H1 (cell line): ENCODE measurements at regions not wholly inside any gene's neighbourhood (a gene's known extent, or its start where the extent isn't known, plus 50 kb on each side); places are given as distances from the start of the nearest gene placed in this dataset.

Source experiments
- CTCF ChIA-PET: fragments of 300-600 bp; sonication (Branson Sonifier 250); formaldehyde crosslinking; loops from one replicate; lab custom pipeline; 2021; ENCODE audit not compliant: partially characterized antibody; lab: Charles Lee
- POLR2A ChIA-PET: fragments of 300-600 bp; sonication (Branson Sonifier 250); formaldehyde crosslinking; loops from one replicate; lab custom pipeline; 2021; ENCODE audit warnings: inconsistent platforms; ENCODE audit not compliant: partially characterized antibody; lab: Charles Lee
- DNase-seq, 2 experiments: peaks; one replicate each; pipeline versions ENCODE4 v3.0.0 to v3.0.0-alpha.2; 2010 to 2022; ENCODE audit warnings: low spot score in 2 of 2, low read depth in 1 of 2, mixed read lengths in 1 of 2
- FAIRE-seq: peaks from 2 replicates; lab custom pipeline; 2011; peaks lifted over from hg19 to GRCh38; lab: Jason Lieb, UNC
- H2AFZ ChIP-seq: 2 replicates; pipeline ENCODE4 v1.8.1; 2012; ENCODE audit warnings: low read length, inconsistent platforms
- H2AK5ac ChIP-seq: 2 replicates; pipeline ENCODE4 v1.6.1; 2013; ENCODE audit warnings: low read depth, low read length
- H2BK120ac ChIP-seq: replicated peaks from 2 replicates; pipeline ENCODE3; 2013; ENCODE audit warnings: low read depth, low read length, inconsistent platforms
- H2BK12ac ChIP-seq: 2 replicates; pipeline ENCODE4 v1.6.1; 2013; ENCODE audit warnings: low read depth, low read length
- H2BK15ac ChIP-seq: 2 replicates; pipeline ENCODE4 v1.6.1; 2013; ENCODE audit warnings: low read length
- H2BK20ac ChIP-seq: 2 replicates; pipeline ENCODE4 v1.6.1; 2013; ENCODE audit warnings: low read length
- H2BK5ac ChIP-seq: 2 replicates; pipeline ENCODE4 v1.6.1; 2013; ENCODE audit warnings: low read depth, low read length
- H3K14ac ChIP-seq: 2 replicates; pipeline ENCODE4 v1.6.1; 2013; ENCODE audit warnings: inconsistent platforms; ENCODE audit not compliant: insufficient read length
- H3K18ac ChIP-seq: 2 replicates; pipeline ENCODE4 v1.6.1; 2013; ENCODE audit warnings: low read length; ENCODE audit errors: extremely low read depth
- H3K23ac ChIP-seq: 2 replicates; pipeline ENCODE4 v1.6.1; 2013; ENCODE audit warnings: inconsistent platforms; ENCODE audit not compliant: insufficient read length
- H3K23me2 ChIP-seq: 2 replicates; pipeline ENCODE4 v1.6.1; 2013; ENCODE audit warnings: low read depth, low read length
- H3K27ac ChIP-seq: 2 replicates; pipeline ENCODE4 v1.6.1; 2011; ENCODE audit warnings: low read depth, low read length, inconsistent platforms
- H3K27me3 ChIP-seq, 4 experiments: replicated peaks in 1 of 4; 1 replicate in 1 of 4; 2 replicates in 3 of 4; pipeline versions ENCODE4 v1.6.1 to v1.8.1; 2011 to 2013; ENCODE audit warnings: low read length in 3 of 4, mild to moderate bottlenecking in 3 of 4, inconsistent platforms in 2 of 4, mixed read lengths in 2 of 4, moderate library complexity in 1 of 4; ENCODE audit not compliant: control insufficient read depth in 3 of 4, insufficient read depth in 3 of 4; ENCODE audit errors: extremely low read depth in 1 of 4
- H3K36me3 ChIP-seq, 4 experiments: 2 replicates each; pipeline versions ENCODE4 v1.6.1 to v1.8.1; 2011 to 2013; ENCODE audit warnings: mild to moderate bottlenecking in 4 of 4, low read length in 3 of 4, moderate library complexity in 2 of 4, control low read depth in 1 of 4, inconsistent platforms in 1 of 4; ENCODE audit not compliant: insufficient read depth in 4 of 4, control insufficient read depth in 2 of 4
- H3K4ac ChIP-seq: replicated peaks from 2 replicates; pipeline ENCODE3; 2013; ENCODE audit warnings: low read length, low read depth, mixed read lengths, inconsistent platforms; ENCODE audit not compliant: insufficient read length
- H3K4me1 ChIP-seq, 4 experiments: replicated peaks in 1 of 4; 1 replicate in 1 of 4; 2 replicates in 3 of 4; pipeline versions ENCODE4 v1.6.1 to v1.8.1; 2011 to 2013; ENCODE audit warnings: low read length in 3 of 4, inconsistent platforms in 2 of 4, mixed read lengths in 1 of 4; ENCODE audit not compliant: insufficient read depth in 4 of 4, control insufficient read depth in 3 of 4
- H3K4me2 ChIP-seq, 2 experiments: 2 replicates each; pipeline versions ENCODE4 v1.6.1 to v1.8.1; 2011 to 2013; ENCODE audit warnings: low read depth in 2 of 2, low read length in 2 of 2, control low read depth in 1 of 2, inconsistent platforms in 1 of 2, mild to moderate bottlenecking in 1 of 2; ENCODE audit not compliant: insufficient read depth in 1 of 2
- H3K4me3 ChIP-seq, 4 experiments: fragments of 200-600, 300-600 bp in 1 of 4; sonication (generic), shearing (Covaris generic), sonication (Bioruptor Twin) in 1 of 4; 2 replicates each; pipeline versions ENCODE4 v1.5.1 to v1.8.1; 2011 to 2016; ENCODE audit warnings: low read length in 4 of 4, low read depth in 3 of 4, control low read depth in 2 of 4, inconsistent platforms in 2 of 4, mild to moderate bottlenecking in 2 of 4, mixed read lengths in 1 of 4, moderate library complexity in 1 of 4; ENCODE audit not compliant: insufficient read depth in 2 of 4; ENCODE audit errors: extremely low read depth in 1 of 4
- H3K56ac ChIP-seq: replicated peaks from 2 replicates; pipeline ENCODE3; 2013; ENCODE audit warnings: low read depth, mild to moderate bottlenecking, mixed read lengths, low read length, inconsistent platforms; ENCODE audit not compliant: insufficient read length
- H3K79me1 ChIP-seq: 2 replicates; pipeline ENCODE4 v1.6.1; 2013; ENCODE audit warnings: low read depth, low read length, control low read depth
- H3K79me2 ChIP-seq, 2 experiments: 2 replicates each; pipeline versions ENCODE4 v1.6.1 to v1.8.1; 2012 to 2013; ENCODE audit warnings: low read length in 2 of 2, mild to moderate bottlenecking in 2 of 2, inconsistent platforms in 1 of 2; ENCODE audit not compliant: insufficient read depth in 2 of 2, control insufficient read depth in 1 of 2
- H3K9ac ChIP-seq, 4 experiments: replicated peaks in 1 of 4; 1 replicate in 1 of 4; 2 replicates in 3 of 4; pipeline versions ENCODE4 v1.6.1 to v1.8.1; 2011 to 2013; ENCODE audit warnings: low read depth in 3 of 4, low read length in 3 of 4, control low read depth in 2 of 4, mild to moderate bottlenecking in 2 of 4, moderate library complexity in 2 of 4, inconsistent platforms in 1 of 4; ENCODE audit errors: extremely low read depth in 1 of 4
- H3K9me3 ChIP-seq, 2 experiments: 2 replicates each; pipeline versions ENCODE4 v1.6.1 to v1.8.1; 2012 to 2013; ENCODE audit warnings: mild to moderate bottlenecking in 2 of 2, moderate library complexity in 2 of 2, control low read depth in 1 of 2, inconsistent platforms in 1 of 2, low read depth in 1 of 2, low read length in 1 of 2, mixed read lengths in 1 of 2; ENCODE audit not compliant: insufficient read depth in 2 of 2
- H4K20me1 ChIP-seq, 2 experiments: replicated peaks in 1 of 2; 2 replicates each; pipeline versions ENCODE3 to v1.8.1; 2011 to 2013; ENCODE audit warnings: inconsistent platforms in 2 of 2, low read length in 2 of 2, mild to moderate bottlenecking in 1 of 2; ENCODE audit not compliant: insufficient read depth in 2 of 2, control insufficient read depth in 1 of 2
- H4K5ac ChIP-seq: 2 replicates; pipeline ENCODE4 v1.6.1; 2013; ENCODE audit warnings: low read length, low read depth, mixed read lengths, inconsistent platforms; ENCODE audit not compliant: insufficient read length
- H4K8ac ChIP-seq: 2 replicates; pipeline ENCODE4 v1.8.0; 2013; ENCODE audit warnings: mild to moderate bottlenecking, moderate library complexity, low read length, inconsistent platforms; ENCODE audit not compliant: insufficient read depth; ENCODE audit errors: extremely low read depth
- H4K91ac ChIP-seq: replicated peaks from 2 replicates; pipeline ENCODE3; 2013; ENCODE audit warnings: low read length, mixed read lengths, inconsistent platforms; ENCODE audit not compliant: insufficient read length
- ASH2L ChIP-seq: fragments of 200-600, 300-600 bp; sonication (generic); IDR thresholded peaks from one replicate; pipeline ENCODE4 v1.7.1; 2017; ENCODE audit warnings: low read length
- BACH1 ChIP-seq: IDR thresholded peaks from 2 replicates; pipeline ENCODE4 v1.6.1; 2012; ENCODE audit warnings: low read length, improper control_type of control experiment
- BRCA1 ChIP-seq: IDR thresholded peaks from 2 replicates; pipeline ENCODE4 v1.6.1; 2012; ENCODE audit warnings: low read depth, low read length, improper control_type of control experiment
- E2F6 ChIP-seq: IDR thresholded peaks from 2 replicates; pipeline ENCODE4 v1.6.1; 2012; ENCODE audit warnings: inconsistent platforms
- GABPA ChIP-seq: IDR thresholded peaks from 2 replicates; pipeline ENCODE4 v1.6.1; 2011; ENCODE audit warnings: mild to moderate bottlenecking, low read length, moderate library complexity, borderline replicate concordance; ENCODE audit not compliant: insufficient read depth
- HDAC2 ChIP-seq, 2 experiments: fragments of 300-600 bp in 1 of 2; sonication (generic) in 1 of 2; IDR thresholded peaks; 2 replicates each; pipeline ENCODE4 v1.6.1; 2011 to 2012; ENCODE audit warnings: low read depth in 2 of 2, low read length in 2 of 2, mild to moderate bottlenecking in 2 of 2, moderate library complexity in 2 of 2, borderline replicate concordance in 1 of 2, inconsistent platforms in 1 of 2
- KDM4A ChIP-seq: IDR thresholded peaks from one replicate; pipeline ENCODE4 v1.7.1; 2012; ENCODE audit warnings: low read depth, mild to moderate bottlenecking, moderate library complexity, low read length, inconsistent platforms; ENCODE audit not compliant: severe bottlenecking
- POLR2AphosphoS5 ChIP-seq: IDR thresholded peaks from 2 replicates; pipeline ENCODE4 v1.6.1; 2011; ENCODE audit warnings: low read depth, low read length
- SIN3A ChIP-seq, 2 experiments: IDR thresholded peaks in 1 of 2; conservative IDR thresholded peaks in 1 of 2; 2 replicates each; pipeline ENCODE4 v1.6.1; 2011 to 2012; ENCODE audit warnings: low read length in 2 of 2, improper control_type of control experiment in 1 of 2, low read depth in 1 of 2, mild to moderate bottlenecking in 1 of 2
- SIX5 ChIP-seq: IDR thresholded peaks from 2 replicates; pipeline ENCODE4 v1.6.1; 2011; ENCODE audit warnings: mild to moderate bottlenecking, low read depth, low read length
- TAF7 ChIP-seq: optimal IDR thresholded peaks from 2 replicates; pipeline ENCODE3; 2011; ENCODE audit warnings: low read depth, mild to moderate bottlenecking, inconsistent platforms, low read length, moderate library complexity, borderline replicate concordance
- TBP ChIP-seq: IDR thresholded peaks from 2 replicates; pipeline ENCODE4 v1.6.1; 2011; ENCODE audit warnings: low read depth, low read length, improper control_type of control experiment
- TEAD4 ChIP-seq: IDR thresholded peaks from 2 replicates; pipeline ENCODE4 v1.6.1; 2012; ENCODE audit warnings: low read depth, low read length, inconsistent platforms, mixed read lengths
- WGBS, 2 experiments: shearing (Covaris generic) in 1 of 2; methylation state at CpG; one replicate each; pipeline versions ENCODE4 v1.1.6 to v1.1.7; 2013 to 2015; ENCODE audit warnings: low lambda C conversion rate in 2 of 2, mixed read lengths in 2 of 2, inconsistent platforms in 1 of 2, low coverage in 1 of 2, missing lambda C conversion rate in 1 of 2; ENCODE audit not compliant: insufficient replicate concordance in 2 of 2, insufficient coverage in 1 of 2, insufficient read length in 1 of 2; ENCODE audit errors: extremely low coverage in 1 of 2, missing lambda C conversion rate in 1 of 2; 5-methylcytosine and 5-hydroxymethylcytosine counted together

DNA sequence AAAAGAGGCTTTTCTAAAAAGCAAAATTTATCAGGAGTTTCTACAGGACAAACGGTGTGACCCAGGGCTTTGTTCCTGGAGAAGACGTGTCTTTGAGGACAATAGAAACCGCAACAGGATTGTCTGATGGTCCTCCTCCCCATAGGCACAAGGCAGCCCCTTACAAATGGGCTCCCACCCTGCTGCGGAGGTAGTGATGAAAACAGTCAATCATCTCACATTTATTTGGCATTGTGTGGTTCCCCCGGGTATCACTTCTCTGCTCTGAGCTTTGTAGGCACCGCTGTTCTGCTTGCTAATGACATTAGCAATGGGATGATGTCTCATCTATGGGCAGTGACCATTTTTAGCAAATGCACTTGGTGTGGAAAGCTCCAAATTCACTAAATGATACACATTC is 155.5 kb upstream of the TMPO start:
- Histone ChIP-seq H3K23ac (no peak overlapping the region), H3K4me3 (no peak overlapping the region), H3K4me2 (no peak overlapping the region), H3K36me3 (no peaks in the 10 kb centered on the region), H3K27me3 (no peaks in the 10 kb centered on the region), H3K4ac (no peak overlapping the region), H3K9ac (no peak overlapping the region), H2AFZ (no peak overlapping the region), H3K14ac (no peak overlapping the region), H3K79me1 (no peaks in the 10 kb centered on the region), H2AK5ac (no peak overlapping the region), H3K56ac (no peak overlapping the region), H4K91ac (no peak overlapping the region), H3K27ac (no peak overlapping the region), H2BK15ac (no peak overlapping the region), H2BK120ac (no peak overlapping the region), H3K9me3 (no peaks in the 10 kb centered on the region), H2BK12ac (no peak overlapping the region), H4K5ac (no peak overlapping the region), H3K79me2 (no peaks in the 10 kb centered on the region), H3K4me1 (no peaks in the 10 kb centered on the region), H2BK5ac (no peak overlapping the region), H4K20me1 (no peaks in the 10 kb centered on the region), H2BK20ac (no peak overlapping the region), H3K23me2 (0 out of 2 replicates have a peak, but pooled peaks cover 4% of the 10 kb centered on the region), H4K8ac (no peak overlapping the region), H3K18ac (no peak overlapping the region)
- WGBS, 2 experiments = 83% methylated on average over 6 of the region's 6 CpGs; no CpG with 5 or more reads in 1 of the 2 experiments
- DNase-seq (no peak), FAIRE-seq (no peak)
- CTCF ChIA-PET = interaction anchor here (0.9 to 1.7 kb wide), 6 partner anchors 9 to 362 kb away, joined by 3 to 5 read pairs (median 4); no protein-coding TSS in a partner anchor
- POLR2A ChIA-PET = no interaction called here
- TF ChIP-seq KDM4A = no peak
- no peak for TF ChIP-seq TBP
- TF ChIP-seq GABPA = no peak
- TF ChIP-seq SIX5 = no peak
- TF ChIP-seq TEAD4 = no peak
- TF ChIP-seq HDAC2 (IDR thresholded peaks at IDR 0.05; ENCODE audit: borderline replicate concordance in 1 of 2, low read depth in 2 of 2, low read length in 2 of 2) = no peak
- TF ChIP-seq BRCA1 = no peak
- TF ChIP-seq BACH1 = no peak
- TF ChIP-seq ASH2L = no peak
- no peak for TF ChIP-seq E2F6
- no peak for TF ChIP-seq TAF7
- TF ChIP-seq SIN3A (conservative IDR thresholded peaks at IDR 0.05 in 1 of 2, IDR thresholded peaks at IDR 0.05 in 1 of 2; ENCODE audit: low read depth in 1 of 2, low read length in 2 of 2) = no peak
- TF ChIP-seq POLR2AphosphoS5 = no peak
